Thoracic aorta (tissue), 2 donors: ENCODE measurements at regions not wholly inside any gene's neighbourhood (a gene's known extent, or its start where the extent isn't known, plus 50 kb on each side); places are given as distances from the start of the nearest gene placed in this dataset.

ENCODE experiments used
- ATAC-seq: fragments of 150-250 bp; one replicate; pipeline ENCODE4 v1.8.0; 2017; ENCODE audit warnings: low read depth; ENCODE audit not compliant: insufficient number of reproducible peaks, low FRiP score
- DNase-seq: peaks from one replicate; pipeline ENCODE4 v3.0.0-alpha.2; 2020; ENCODE audit warnings: low spot score
- H3K27ac ChIP-seq, 2 donors: fragments of 200-600 bp; sonication (generic); 1 replicate in 1 of 2; 2 replicates in 1 of 2; pipeline ENCODE4 v1.5.1; 2016; ENCODE audit warnings: mild to moderate bottlenecking in 2 of 2, moderate library complexity in 2 of 2
- H3K27me3 ChIP-seq: fragments of 200-600 bp; sonication (generic); replicated peaks from 2 replicates; pipeline ENCODE4 v1.6.0; 2016; ENCODE audit warnings: mild to moderate bottlenecking; ENCODE audit not compliant: insufficient read depth
- H3K36me3 ChIP-seq: fragments of 200-600 bp; sonication (generic); one replicate; pipeline ENCODE4 v1.5.1; 2016
- H3K4me1 ChIP-seq, 2 donors: fragments of 200-600 bp; sonication (generic); 1 replicate in 1 of 2; 2 replicates in 1 of 2; pipeline versions ENCODE4 v1.5.1 to v1.6.0; 2016; ENCODE audit warnings: low read depth in 2 of 2, mild to moderate bottlenecking in 1 of 2; ENCODE audit not compliant: control insufficient read depth in 1 of 2
- H3K4me3 ChIP-seq: fragments of 200-600 bp; sonication (generic); 2 replicates; pipeline ENCODE4 v1.5.1; 2016; ENCODE audit warnings: mild to moderate bottlenecking
- H3K9me3 ChIP-seq: fragments of 200-600 bp; sonication (generic); 2 replicates; pipeline ENCODE4 v1.5.1; 2016
- CTCF ChIP-seq: fragments of 200-600 bp; sonication (generic); IDR thresholded peaks from one replicate; pipeline ENCODE4 v1.5.1; 2019; ENCODE audit warnings: antibody characterized with exemption

DNA sequence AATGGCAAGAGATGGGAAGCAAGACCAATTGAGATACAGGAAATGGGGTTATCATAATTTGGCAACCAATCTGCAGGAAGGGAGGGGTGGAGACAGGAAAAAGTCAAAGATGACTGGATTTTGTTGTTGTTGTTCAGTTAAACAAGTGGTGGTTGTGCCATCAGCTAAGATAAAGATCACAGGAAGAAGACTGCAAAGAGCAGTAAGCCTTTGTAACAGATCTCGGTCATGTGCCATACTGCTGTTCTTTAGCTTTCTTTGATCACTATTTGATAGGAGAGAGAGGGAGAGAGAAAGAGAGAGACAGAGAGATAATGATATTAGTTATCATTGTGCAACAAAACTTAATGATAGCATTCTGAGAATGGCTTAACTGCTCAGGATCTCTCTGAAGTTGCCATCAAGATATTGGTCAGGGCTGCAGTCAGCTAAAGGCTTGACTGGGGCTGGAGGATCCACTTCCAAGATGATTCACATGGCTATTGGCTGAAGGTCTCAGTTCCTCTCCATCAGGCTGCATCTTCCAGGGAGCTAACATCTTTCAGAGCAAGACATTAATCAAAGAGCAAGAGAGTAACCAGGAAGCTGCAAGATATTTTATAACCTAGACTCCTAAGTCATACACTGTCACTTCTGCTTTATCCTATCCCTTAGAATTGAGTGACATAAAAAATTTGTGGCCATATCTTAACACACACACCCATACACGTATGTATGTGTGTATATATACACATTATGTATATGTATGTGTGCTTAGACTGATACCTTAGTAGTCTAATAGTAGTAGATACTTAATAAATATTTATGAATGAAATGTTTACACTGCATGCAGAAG, 405.0 kb downstream of the SHISA9 start:
- ATAC-seq = no peak

GRCh38 chr16:13307255-13307654, 405.9 kb downstream of the SHISA9 start:
- Histone ChIP-seq H3K9me3 (no peaks in the 10 kb centered on the region), H3K4me3 (no peak overlapping the region), H3K27ac (no peak overlapping the region), H3K36me3 (no peaks in the 10 kb centered on the region), H3K4me1 (no peaks in the 10 kb centered on the region), H3K27me3 (no peaks in the 10 kb centered on the region)
- no peak for TF ChIP-seq CTCF
- ATAC-seq (no peak), DNase-seq (no peak)

More for the DNA sequence above, 405.0 kb downstream of the SHISA9 start:
- H3K27me3 ChIP-seq = no peaks in the 10 kb centered on the region
- no peak overlapping the region for H3K4me3 ChIP-seq
- no peak for DNase-seq
- no peak for TF ChIP-seq CTCF
- no peaks in the 10 kb centered on the region for H3K36me3 ChIP-seq
- H3K4me1 ChIP-seq = no peaks in the 10 kb centered on the region
- H3K27ac ChIP-seq = no peak overlapping the region
- H3K9me3 ChIP-seq = no peaks in the 10 kb centered on the region

- no peak for TF ChIP-seq CTCF
- ATAC-seq = no peak
- Histone ChIP-seq H3K4me1 (no peaks in the 10 kb centered on the region), H3K27ac (no peak overlapping the region), H3K9me3 (no peaks in the 10 kb centered on the region), H3K4me3 (no peak overlapping the region), H3K27me3 (no peaks in the 10 kb centered on the region), H3K36me3 (no peaks in the 10 kb centered on the region)
- DNase-seq = no peak
Observed at GRCh38 chr16:13307851-13308250, 406.5 kb downstream of the SHISA9 start.

- no peaks in the 10 kb centered on the region for H3K4me1 ChIP-seq
- no peak for ATAC-seq
- no peaks in the 10 kb centered on the region for H3K36me3 ChIP-seq
- no peaks in the 10 kb centered on the region for H3K9me3 ChIP-seq
- no peak for DNase-seq
- H3K4me3 ChIP-seq = no peak overlapping the region
- H3K27ac ChIP-seq = no peak overlapping the region
- H3K27me3 ChIP-seq = no peaks in the 10 kb centered on the region
- TF ChIP-seq CTCF = no peak
Observed at GRCh38 chr16:13312063-13312462, 410.7 kb downstream of the SHISA9 start.

GRCh38 chr16:13313351-13313750, 412.0 kb downstream of the SHISA9 start:
- Histone ChIP-seq H3K36me3 (no peaks in the 10 kb centered on the region), H3K27me3 (no peaks in the 10 kb centered on the region), H3K9me3 (no peaks in the 10 kb centered on the region), H3K4me3 (no peak overlapping the region), H3K4me1 (no peaks in the 10 kb centered on the region), H3K27ac (no peak overlapping the region)
- DNase-seq = no peak
- no peak for TF ChIP-seq CTCF
- ATAC-seq = no peak
